Upper lobe of left lung (tissue), 4 donors: ENCODE measurements at regions not wholly inside any gene's neighbourhood (a gene's known extent, or its start where the extent isn't known, plus 50 kb on each side); places are given as distances from the start of the nearest gene placed in this dataset.

Source experiments
- EP300 ChIP-seq, 4 donors: sonication (generic); formaldehyde crosslinking; IDR thresholded peaks; one replicate each; pipeline ENCODE4 v1.5.1; 2017; ENCODE audit warnings: antibody characterized with exemption in 4 of 4, control low read depth in 2 of 4
- POLR2A ChIP-seq, 4 donors: fragments of 450-650 bp; IDR thresholded peaks; one replicate each; pipeline ENCODE4 v1.5.1; 2016 to 2017; ENCODE audit warnings: antibody characterized with exemption in 4 of 4, mild to moderate bottlenecking in 2 of 4
- POLR2AphosphoS5 ChIP-seq, 2 donors: sonication (generic); formaldehyde crosslinking; IDR thresholded peaks; one replicate each; pipeline ENCODE4 v1.5.1; 2017; ENCODE audit warnings: antibody characterized with exemption in 2 of 2
- TF ChIP-seq, protein P1 (sequence below), 6 experiments: fragments of 450-650 bp in 4 of 6; fragments of 200-600 bp in 2 of 6; sonication (generic) in 2 of 6; IDR thresholded peaks; one replicate each; pipeline ENCODE4 v1.5.1; 2016 to 2019; ENCODE audit warnings: antibody characterized with exemption in 6 of 6

DNA sequence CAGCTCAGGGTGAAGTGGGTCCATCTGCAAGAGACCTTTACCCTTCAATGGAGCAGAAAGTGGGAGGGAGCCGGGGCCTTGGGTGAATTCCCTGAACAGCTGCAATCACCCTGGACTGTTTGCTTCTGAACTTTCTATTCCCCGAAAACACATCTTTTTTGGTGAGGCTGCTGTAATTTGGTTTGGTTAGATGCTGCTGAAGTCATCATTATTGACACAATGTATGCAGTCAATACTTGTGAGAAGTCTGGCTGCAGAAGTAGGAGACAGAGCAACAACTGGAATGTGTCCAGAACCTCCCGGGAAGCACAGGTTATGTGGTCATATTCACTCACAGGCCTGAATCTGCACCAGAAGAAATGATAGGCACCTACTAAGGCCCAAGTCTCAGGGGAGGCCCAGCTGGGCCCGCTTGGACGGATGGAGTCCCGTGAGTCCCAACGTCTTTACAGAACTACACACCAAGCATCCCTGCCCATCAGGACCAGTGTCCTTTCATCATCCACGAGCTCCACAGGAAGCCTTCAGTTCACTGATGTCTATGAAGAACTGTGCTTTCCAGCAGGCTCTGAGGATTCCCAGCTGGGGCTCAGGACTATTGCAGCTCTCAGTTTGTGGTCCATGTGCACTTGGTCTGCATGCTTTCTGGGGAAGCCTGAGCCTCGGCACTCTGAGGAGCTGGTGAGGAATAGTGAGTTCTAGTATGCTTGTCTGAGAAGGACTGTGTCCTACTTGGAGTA is 177.6 kb downstream of the THBS2 start:
- TF ChIP-seq POLR2A (IDR thresholded peaks at IDR 0.05) (no peak), EP300 (IDR thresholded peaks at IDR 0.05) (no peak), POLR2AphosphoS5 (IDR thresholded peaks at IDR 0.05) (no peak)
- TF ChIP-seq, protein P1, sequence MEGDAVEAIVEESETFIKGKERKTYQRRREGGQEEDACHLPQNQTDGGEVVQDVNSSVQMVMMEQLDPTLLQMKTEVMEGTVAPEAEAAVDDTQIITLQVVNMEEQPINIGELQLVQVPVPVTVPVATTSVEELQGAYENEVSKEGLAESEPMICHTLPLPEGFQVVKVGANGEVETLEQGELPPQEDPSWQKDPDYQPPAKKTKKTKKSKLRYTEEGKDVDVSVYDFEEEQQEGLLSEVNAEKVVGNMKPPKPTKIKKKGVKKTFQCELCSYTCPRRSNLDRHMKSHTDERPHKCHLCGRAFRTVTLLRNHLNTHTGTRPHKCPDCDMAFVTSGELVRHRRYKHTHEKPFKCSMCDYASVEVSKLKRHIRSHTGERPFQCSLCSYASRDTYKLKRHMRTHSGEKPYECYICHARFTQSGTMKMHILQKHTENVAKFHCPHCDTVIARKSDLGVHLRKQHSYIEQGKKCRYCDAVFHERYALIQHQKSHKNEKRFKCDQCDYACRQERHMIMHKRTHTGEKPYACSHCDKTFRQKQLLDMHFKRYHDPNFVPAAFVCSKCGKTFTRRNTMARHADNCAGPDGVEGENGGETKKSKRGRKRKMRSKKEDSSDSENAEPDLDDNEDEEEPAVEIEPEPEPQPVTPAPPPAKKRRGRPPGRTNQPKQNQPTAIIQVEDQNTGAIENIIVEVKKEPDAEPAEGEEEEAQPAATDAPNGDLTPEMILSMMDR (IDR thresholded peaks at IDR 0.05) = no peak
